ENCODE measurements at regions not wholly inside any gene's neighbourhood (a gene's known extent, or its start where the extent isn't known, plus 50 kb on each side); places are given as distances from the start of the nearest gene placed in this dataset.

DNA sequence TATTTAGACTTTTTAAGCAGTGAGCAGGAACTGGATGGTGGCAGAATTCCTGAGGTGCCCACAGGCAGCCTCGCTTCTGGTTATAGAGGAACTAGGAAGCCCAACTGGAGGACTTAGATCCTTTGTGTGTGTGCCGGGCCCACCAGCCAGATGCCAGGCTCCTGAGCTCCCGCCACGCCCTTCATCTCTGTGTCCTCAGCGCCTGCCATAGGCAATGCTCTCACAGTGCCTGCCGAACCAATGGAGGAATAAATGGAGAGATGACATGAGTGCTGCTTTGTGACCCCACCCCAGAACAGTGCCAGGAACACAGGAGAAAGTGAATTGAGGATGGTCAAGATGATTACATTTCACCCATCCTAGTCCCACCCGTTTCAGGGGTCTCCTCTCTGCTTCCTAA, 146.0 kb downstream of the UNC5CL start:
- H2AFZ ChIP-seq (ENCODE audit: low read length), result no peak overlapping the region
- no TSS peak for BruUV-seq (replicated peaks)
- TF ChIP-seq, protein P1, sequence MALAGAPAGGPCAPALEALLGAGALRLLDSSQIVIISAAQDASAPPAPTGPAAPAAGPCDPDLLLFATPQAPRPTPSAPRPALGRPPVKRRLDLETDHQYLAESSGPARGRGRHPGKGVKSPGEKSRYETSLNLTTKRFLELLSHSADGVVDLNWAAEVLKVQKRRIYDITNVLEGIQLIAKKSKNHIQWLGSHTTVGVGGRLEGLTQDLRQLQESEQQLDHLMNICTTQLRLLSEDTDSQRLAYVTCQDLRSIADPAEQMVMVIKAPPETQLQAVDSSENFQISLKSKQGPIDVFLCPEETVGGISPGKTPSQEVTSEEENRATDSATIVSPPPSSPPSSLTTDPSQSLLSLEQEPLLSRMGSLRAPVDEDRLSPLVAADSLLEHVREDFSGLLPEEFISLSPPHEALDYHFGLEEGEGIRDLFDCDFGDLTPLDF (CRISPR knock-in tag; IDR thresholded peaks at IDR 0.05), result no peak
- TF ChIP-seq SCMH1 (CRISPR knock-in tag; IDR thresholded peaks at IDR 0.05; ENCODE audit: borderline replicate concordance) (no peak), KLF12 (CRISPR knock-in tag; IDR thresholded peaks at IDR 0.05; ENCODE audit: borderline replicate concordance) (no peak), ZNF329 (CRISPR knock-in tag; IDR thresholded peaks at IDR 0.05; ENCODE audit: low read depth) (no peak), ZFP36 (IDR thresholded peaks at IDR 0.05; ENCODE audit: borderline replicate concordance, low read depth, low read length, partially characterized antibody) (no peak), ZNF260 (CRISPR knock-in tag; IDR thresholded peaks at IDR 0.05; ENCODE audit: borderline replicate concordance, low read depth) (no peak), PITX1 (CRISPR knock-in tag; IDR thresholded peaks at IDR 0.05) (no peak), ZNF468 (CRISPR knock-in tag; IDR thresholded peaks at IDR 0.05) (no peak), ZNF564 (CRISPR knock-in tag; IDR thresholded peaks at IDR 0.05) (no peak)
- TF ChIP-seq, protein P2, sequence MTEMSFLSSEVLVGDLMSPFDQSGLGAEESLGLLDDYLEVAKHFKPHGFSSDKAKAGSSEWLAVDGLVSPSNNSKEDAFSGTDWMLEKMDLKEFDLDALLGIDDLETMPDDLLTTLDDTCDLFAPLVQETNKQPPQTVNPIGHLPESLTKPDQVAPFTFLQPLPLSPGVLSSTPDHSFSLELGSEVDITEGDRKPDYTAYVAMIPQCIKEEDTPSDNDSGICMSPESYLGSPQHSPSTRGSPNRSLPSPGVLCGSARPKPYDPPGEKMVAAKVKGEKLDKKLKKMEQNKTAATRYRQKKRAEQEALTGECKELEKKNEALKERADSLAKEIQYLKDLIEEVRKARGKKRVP (CRISPR knock-in tag; IDR thresholded peaks at IDR 0.05), result no peak
- TF ChIP-seq, protein P3, sequence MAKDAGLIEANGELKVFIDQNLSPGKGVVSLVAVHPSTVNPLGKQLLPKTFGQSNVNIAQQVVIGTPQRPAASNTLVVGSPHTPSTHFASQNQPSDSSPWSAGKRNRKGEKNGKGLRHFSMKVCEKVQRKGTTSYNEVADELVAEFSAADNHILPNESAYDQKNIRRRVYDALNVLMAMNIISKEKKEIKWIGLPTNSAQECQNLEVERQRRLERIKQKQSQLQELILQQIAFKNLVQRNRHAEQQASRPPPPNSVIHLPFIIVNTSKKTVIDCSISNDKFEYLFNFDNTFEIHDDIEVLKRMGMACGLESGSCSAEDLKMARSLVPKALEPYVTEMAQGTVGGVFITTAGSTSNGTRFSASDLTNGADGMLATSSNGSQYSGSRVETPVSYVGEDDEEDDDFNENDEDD (CRISPR knock-in tag; IDR thresholded peaks at IDR 0.05; ENCODE audit: borderline replicate concordance), result no peak
- TF ChIP-seq, protein P4, sequence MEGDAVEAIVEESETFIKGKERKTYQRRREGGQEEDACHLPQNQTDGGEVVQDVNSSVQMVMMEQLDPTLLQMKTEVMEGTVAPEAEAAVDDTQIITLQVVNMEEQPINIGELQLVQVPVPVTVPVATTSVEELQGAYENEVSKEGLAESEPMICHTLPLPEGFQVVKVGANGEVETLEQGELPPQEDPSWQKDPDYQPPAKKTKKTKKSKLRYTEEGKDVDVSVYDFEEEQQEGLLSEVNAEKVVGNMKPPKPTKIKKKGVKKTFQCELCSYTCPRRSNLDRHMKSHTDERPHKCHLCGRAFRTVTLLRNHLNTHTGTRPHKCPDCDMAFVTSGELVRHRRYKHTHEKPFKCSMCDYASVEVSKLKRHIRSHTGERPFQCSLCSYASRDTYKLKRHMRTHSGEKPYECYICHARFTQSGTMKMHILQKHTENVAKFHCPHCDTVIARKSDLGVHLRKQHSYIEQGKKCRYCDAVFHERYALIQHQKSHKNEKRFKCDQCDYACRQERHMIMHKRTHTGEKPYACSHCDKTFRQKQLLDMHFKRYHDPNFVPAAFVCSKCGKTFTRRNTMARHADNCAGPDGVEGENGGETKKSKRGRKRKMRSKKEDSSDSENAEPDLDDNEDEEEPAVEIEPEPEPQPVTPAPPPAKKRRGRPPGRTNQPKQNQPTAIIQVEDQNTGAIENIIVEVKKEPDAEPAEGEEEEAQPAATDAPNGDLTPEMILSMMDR (CRISPR knock-in tag; IDR thresholded peaks at IDR 0.05), result no peak
- TF ChIP-seq, protein P5, sequence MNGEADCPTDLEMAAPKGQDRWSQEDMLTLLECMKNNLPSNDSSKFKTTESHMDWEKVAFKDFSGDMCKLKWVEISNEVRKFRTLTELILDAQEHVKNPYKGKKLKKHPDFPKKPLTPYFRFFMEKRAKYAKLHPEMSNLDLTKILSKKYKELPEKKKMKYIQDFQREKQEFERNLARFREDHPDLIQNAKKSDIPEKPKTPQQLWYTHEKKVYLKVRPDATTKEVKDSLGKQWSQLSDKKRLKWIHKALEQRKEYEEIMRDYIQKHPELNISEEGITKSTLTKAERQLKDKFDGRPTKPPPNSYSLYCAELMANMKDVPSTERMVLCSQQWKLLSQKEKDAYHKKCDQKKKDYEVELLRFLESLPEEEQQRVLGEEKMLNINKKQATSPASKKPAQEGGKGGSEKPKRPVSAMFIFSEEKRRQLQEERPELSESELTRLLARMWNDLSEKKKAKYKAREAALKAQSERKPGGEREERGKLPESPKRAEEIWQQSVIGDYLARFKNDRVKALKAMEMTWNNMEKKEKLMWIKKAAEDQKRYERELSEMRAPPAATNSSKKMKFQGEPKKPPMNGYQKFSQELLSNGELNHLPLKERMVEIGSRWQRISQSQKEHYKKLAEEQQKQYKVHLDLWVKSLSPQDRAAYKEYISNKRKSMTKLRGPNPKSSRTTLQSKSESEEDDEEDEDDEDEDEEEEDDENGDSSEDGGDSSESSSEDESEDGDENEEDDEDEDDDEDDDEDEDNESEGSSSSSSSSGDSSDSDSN (CRISPR knock-in tag; IDR thresholded peaks at IDR 0.05), result no peak
- TF ChIP-seq, protein P6, sequence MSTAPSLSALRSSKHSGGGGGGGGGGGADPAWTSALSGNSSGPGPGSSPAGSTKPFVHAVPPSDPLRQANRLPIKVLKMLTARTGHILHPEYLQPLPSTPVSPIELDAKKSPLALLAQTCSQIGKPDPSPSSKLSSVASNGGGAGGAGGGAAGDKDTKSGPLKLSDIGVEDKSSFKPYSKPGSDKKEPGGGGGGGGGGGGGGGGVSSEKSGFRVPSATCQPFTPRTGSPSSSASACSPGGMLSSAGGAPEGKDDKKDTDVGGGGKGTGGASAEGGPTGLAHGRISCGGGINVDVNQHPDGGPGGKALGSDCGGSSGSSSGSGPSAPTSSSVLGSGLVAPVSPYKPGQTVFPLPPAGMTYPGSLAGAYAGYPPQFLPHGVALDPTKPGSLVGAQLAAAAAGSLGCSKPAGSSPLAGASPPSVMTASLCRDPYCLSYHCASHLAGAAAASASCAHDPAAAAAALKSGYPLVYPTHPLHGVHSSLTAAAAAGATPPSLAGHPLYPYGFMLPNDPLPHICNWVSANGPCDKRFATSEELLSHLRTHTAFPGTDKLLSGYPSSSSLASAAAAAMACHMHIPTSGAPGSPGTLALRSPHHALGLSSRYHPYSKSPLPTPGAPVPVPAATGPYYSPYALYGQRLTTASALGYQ (CRISPR knock-in tag; IDR thresholded peaks at IDR 0.05), result no peak
- CTCF ChIA-PET (ENCODE audit: low intra/inter-chr PET ratio, low total read pairs), result no interaction called here
- H3K79me2 ChIP-seq (ENCODE audit: insufficient read depth, low read length), result no peaks in the 10 kb centered on the region
- peaks cover 87% of the 10 kb centered on the region for H3K4me1 ChIP-seq (ENCODE audit: insufficient read depth, low read length)
- ATAC-seq, result no peak
- no peak overlapping the region for H3K9ac ChIP-seq (ENCODE audit: insufficient read depth, low read depth, low read length)
- peaks cover 2 to 12% of the 10 kb centered on the region in 2 experiments; a peak in 2 of 5 replicates for H3K27me3 ChIP-seq (ENCODE audit: control insufficient read depth in 1 of 2, insufficient read depth in 2 of 2, low read length in 2 of 2)
- intact Hi-C loops (cut with micrococcal nuclease; ENCODE audit: unreplicated experiment), result no loop called here
- 46% methylated on average over 7 of the region's 7 CpGs for WGBS (ENCODE audit: low lambda C conversion rate)
- no peak overlapping the region for H3K4me3 ChIP-seq (replicated peaks in 1 of 3; ENCODE audit: insufficient read depth in 1 of 3, low read depth in 2 of 3, low read length in 3 of 3)
- H3K36me3 ChIP-seq (replicated peaks in 1 of 2; ENCODE audit: control insufficient read depth in 1 of 2, insufficient read depth in 2 of 2, low read length in 2 of 2), result no peaks in the 10 kb centered on the region
- in situ Hi-C loops (cut with HindIII; ENCODE audit: extremely low pct_ligation_motif_present, low pct_unique_long_range_greater_than_20kb), result no loop called here
- H3K4me2 ChIP-seq (ENCODE audit: low read depth, low read length), result no peak overlapping the region
- H3K27ac ChIP-seq (ENCODE audit: extremely low read length, insufficient read depth, low read length), result no peak overlapping the region
- H4K20me1 ChIP-seq (ENCODE audit: insufficient read depth, low read length), result no peaks in the 10 kb centered on the region
- DNase-seq (ENCODE audit: low spot score), result no peak
- POLR2A ChIA-PET, result no interaction called here
- no peaks in the 10 kb centered on the region for H3K9me3 ChIP-seq (ENCODE audit: low read length)
- FAIRE-seq, result no peak
